ENCODE measurements at regions not wholly inside any gene's neighbourhood (a gene's known extent, or its start where the extent isn't known, plus 50 kb on each side); places are given as distances from the start of the nearest gene placed in this dataset.

- TF ChIP-seq YY1 (IDR thresholded peaks at IDR 0.05; ENCODE audit: insufficient read depth, insufficient read length): no peak
- no peak for TF ChIP-seq SUZ12 (IDR thresholded peaks at IDR 0.05; ENCODE audit: extremely low read depth, insufficient read depth, insufficient read length)
Observed at GRCh38 chr4:31343061-31343460, 622.9 kb downstream of the PCDH7 start.

Measured in NT2/D1 (cell line).